PC-9 (cell line): ENCODE measurements at regions not wholly inside any gene's neighbourhood (a gene's known extent, or its start where the extent isn't known, plus 50 kb on each side); places are given as distances from the start of the nearest gene placed in this dataset.

Experiments
- CTCF ChIP-seq: fragments of 200-600 bp; sonication (generic); conservative IDR thresholded peaks from 2 replicates; pipeline ENCODE4 v1.6.1; 2017; ENCODE audit warnings: mixed run types, antibody characterized with exemption, mild to moderate bottlenecking, moderate library complexity
- EZH2 ChIP-seq: fragments of 200-600 bp; sonication (generic); IDR thresholded peaks from 2 replicates; pipeline ENCODE4 v1.8.0; 2017; ENCODE audit warnings: antibody characterized with exemption, low read depth

- TF ChIP-seq EZH2 (no peak), CTCF (no peak)
Measured at GRCh38 chrX:13263560-13264251, 56.1 kb downstream of the ATXN3L start.
